ENCODE measurements at regions not wholly inside any gene's neighbourhood (a gene's known extent, or its start where the extent isn't known, plus 50 kb on each side); places are given as distances from the start of the nearest gene placed in this dataset.
A peak's percentile ranks its signal among the peaks of the same experiment; 100 is the strongest.
"Not testable (repeated sequence)": the region's sequence is repeated elsewhere in the genome, so short reads cannot be mapped to it uniquely, and the experiment has no call there.

GRCh38 chr4:29708473-29708872 lies 1011.7 kb upstream of the PCDH7 start:
- DNase-seq = peak; percentile 20

DNA sequence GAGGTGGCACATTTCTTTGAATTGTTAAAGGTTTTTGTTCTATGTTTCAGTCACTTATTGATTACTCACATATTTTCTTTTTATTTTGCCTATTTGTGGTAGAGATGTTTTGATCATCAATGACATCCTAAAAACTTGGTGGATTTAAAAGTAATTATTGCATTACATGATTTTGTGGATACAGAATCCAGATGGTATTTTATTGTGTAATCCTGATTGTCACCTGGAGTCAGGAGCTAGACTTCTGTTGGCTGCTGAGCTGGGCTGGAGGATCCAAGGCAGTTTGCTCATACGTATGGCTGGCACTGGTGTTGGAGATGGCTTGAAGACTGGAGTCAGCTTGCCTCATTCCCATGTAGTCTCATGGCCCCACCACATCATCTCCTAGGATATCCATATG lies 1009.6 kb upstream of the PCDH7 start:
- DNase-seq = no peak

DNA sequence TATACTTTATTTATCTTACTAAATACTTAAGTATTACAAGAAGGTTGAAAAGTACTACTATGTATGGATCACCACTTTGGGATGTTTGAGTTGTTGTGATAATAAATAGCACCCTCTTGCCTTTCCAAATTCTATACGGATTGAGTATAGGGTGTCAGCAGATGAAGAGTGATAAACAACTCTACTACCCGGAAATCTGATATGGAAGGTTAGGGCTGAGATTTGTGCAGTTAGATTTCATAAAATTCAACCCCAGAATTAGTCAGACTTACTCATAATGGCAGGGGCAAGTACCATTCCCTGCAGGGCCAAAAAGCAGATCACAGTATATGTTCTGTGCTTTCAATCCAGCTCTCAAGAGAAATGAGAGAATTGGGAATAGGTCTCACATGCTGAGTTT lies 1008.9 kb upstream of the PCDH7 start:
- no peak for DNase-seq

DNA sequence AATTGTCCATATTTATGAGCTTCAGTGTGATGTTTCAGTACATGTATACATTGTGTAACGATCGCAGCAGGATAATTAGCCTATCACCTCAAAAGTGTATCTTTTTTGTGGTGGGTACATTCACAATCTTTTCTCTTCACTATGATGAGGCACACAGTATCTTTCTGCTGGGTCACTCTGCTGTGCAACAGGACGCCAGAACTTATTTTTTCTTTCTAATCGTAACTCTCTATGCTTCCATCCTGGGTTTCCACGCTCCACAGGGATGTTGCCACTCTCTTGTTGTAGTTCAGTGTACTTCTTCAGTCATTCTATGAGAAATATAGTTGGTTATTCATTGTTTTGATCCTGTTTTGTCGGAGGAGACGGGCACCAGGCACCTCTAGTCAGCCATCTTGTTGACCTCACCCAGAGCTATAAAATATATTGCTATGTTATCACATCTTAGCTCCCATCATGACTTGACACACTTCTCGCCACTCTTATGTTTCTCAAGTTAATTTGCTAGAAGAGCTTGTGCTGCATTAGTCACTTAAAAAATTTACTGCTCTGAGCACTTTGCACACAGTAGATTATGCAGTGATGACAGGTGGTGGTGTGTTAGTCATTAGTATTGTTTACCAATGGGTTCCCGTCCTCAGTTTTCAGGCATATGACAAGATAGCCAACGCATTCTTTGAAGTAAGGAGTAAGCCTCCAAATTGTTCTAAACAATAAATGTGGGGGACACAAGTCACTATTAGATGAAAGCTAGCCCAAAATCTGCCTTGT lies 1002.7 kb upstream of the PCDH7 start:
- DNase-seq = no peak

DNA sequence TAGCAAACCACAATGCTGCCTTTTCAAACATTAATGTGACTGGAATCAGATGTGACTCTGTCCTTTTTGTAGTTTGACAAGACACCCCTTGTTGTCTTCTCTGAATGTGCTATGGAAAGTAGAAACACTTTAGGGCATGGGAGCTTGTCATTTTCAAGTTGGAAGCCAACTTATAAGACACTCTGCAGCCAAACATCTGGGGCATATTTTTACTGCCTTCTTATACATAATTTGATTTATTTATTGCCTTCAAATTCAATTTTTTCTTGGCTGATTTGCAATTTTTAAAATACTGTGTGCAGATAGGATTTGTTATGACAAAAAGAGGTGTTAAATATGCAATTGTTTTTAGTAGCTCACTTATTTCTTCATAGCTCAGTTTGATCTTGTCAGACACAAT lies 1002.0 kb upstream of the PCDH7 start:
- no peak for DNase-seq

GRCh38 chr4:29722253-29722652 lies 997.9 kb upstream of the PCDH7 start:
- DNase-seq = peak; percentile 14

DNA sequence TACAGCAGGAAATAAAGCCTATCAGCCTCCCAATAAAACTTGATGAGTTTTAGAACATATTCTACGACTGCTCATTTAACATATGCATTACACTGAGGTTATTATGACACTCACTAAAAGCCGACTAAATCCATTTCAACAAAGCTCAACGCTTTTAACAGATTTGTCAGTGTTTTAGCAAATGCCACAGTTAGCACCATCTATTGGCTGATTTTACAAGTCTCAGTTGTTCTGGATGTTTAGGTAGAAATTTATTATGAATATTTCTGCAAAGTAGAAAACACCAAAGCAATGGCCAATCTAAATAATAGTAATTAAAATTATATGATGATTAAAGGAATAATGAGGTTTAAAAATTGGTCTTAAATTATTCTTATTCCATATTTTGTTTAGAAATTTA lies 993.2 kb upstream of the PCDH7 start:
- no peak for DNase-seq

GRCh38 chr4:29734343-29735213 lies 985.6 kb upstream of the PCDH7 start:
- peak; percentile 56 for DNase-seq

DNA sequence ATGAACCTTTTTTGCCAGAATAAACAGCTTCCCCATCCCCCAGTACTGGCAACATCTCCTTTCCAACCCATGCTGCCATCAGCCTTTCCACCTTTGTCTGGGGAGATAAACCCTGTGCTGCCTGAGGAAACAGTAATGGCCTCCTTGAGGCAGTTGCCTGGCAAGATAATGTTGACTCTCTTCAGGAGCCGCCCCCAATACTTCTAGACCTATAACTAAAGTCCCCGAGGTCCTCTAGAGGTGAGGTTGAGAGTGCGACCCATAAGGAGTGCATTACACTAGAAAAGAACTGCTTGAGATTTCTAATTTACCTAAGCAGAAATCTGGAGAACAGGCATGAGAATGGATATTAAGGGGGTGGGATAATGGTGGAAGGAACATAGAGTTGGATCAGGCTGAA lies 963.2 kb upstream of the PCDH7 start:
- no peak for DNase-seq

DNA sequence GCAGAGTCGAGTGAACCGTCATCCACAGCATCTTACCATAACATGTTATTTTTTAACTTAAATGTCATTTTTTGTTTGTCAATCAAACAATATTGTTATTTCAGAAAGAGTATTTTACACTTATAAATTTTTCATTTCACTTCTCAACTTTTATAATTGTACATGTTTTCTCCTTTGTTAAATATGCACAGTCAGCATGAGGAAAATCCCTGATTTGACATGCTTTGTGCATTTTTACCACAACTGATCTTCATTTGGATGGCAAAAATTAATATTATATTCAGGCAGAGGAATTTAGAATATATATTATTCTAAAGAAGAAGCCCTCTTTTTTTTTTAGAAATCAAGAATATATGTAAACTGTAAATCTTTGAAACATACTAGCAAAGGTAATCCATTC lies 958.0 kb upstream of the PCDH7 start:
- no peak for DNase-seq

GRCh38 chr4:29770627-29771026 lies 949.5 kb upstream of the PCDH7 start:
- DNase-seq = no peak

- not testable (repeated sequence) for DNase-seq
Observed at GRCh38 chr4:29788123-29788522, 932.0 kb upstream of the PCDH7 start.

DNA sequence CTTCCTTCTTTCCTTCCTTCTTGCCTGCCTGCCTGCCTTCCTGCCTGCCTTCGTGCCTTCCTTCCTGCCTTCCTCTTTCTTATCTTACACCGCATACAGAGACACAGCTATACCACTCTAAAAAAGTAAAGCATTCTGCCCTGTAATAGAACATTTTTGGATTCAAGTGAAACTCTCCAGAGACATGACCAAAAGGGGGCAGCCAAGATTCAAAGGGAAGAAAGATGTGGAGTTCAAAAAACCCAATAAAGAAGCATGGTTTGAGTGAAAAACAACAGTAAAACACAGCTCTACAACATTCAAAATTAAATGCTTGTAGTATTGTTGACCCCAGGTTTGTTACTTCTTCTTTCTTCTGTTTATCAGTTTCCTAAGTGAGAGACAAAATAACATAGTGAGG lies 914.9 kb upstream of the PCDH7 start:
- DNase-seq = peak; percentile 11

GRCh38 chr4:29805916-29806480 lies 914.2 kb upstream of the PCDH7 start:
- peak; percentile 26 for DNase-seq

DNA sequence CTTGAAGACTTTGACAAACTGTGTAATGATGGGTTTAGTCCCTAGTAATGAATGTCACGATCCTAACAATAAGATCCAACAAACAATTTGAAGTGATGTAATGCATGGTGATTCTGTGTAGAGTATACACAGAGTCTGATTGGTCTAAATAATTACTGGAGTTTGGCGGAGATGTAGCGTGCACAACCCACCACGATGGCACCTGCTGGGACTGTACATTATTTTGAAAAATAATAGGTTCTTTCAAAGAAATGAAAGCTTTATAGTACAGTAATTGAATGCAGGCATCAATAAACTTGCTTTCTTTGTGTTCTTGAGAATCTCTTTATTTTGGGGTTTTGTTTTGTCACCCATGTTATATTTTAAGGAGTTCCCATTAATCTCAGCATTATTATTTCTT lies 902.2 kb upstream of the PCDH7 start:
- DNase-seq = no peak

DNA sequence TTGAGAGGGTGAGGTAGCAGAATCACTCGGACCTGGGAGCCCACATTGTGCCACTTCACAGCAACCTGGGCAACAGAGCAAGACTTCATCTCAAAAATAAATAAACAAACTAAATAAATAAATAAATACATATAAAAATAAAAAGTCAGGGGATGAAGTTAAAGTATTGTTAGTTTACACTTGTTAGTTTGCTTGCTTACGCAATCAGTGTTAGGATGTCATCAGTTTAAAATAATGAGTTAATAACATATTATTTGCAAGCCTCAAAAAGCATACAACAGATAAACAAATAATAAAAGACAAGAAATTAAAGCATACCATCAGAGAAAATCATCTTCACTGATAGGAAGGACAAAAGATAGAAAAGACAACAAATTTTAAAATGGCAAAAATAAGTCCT lies 891.1 kb upstream of the PCDH7 start:
- no peak for DNase-seq

GRCh38 chr4:29852537-29852936 lies 867.6 kb upstream of the PCDH7 start:
- peak; percentile 2 for DNase-seq

- DNase-seq = no peak
Observed at GRCh38 chr4:29853833-29854232, 866.3 kb upstream of the PCDH7 start.

- DNase-seq = no peak
Observed at GRCh38 chr4:29861307-29861706, 858.9 kb upstream of the PCDH7 start.

GRCh38 chr4:29867412-29867811 lies 852.8 kb upstream of the PCDH7 start:
- DNase-seq = no peak

GRCh38 chr4:29900336-29900735 lies 819.8 kb upstream of the PCDH7 start:
- DNase-seq = no peak

- no peak for DNase-seq
Observed at GRCh38 chr4:29908276-29908675, 811.9 kb upstream of the PCDH7 start.

GRCh38 chr4:29927895-29928294 lies 792.3 kb upstream of the PCDH7 start:
- DNase-seq = no peak
